ENCODE measurements at regions not wholly inside any gene's neighbourhood (a gene's known extent, or its start where the extent isn't known, plus 50 kb on each side); places are given as distances from the start of the nearest gene placed in this dataset.
"Not testable (repeated sequence)": the region's sequence is repeated elsewhere in the genome, so short reads cannot be mapped to it uniquely, and the experiment has no call there.

DNA sequence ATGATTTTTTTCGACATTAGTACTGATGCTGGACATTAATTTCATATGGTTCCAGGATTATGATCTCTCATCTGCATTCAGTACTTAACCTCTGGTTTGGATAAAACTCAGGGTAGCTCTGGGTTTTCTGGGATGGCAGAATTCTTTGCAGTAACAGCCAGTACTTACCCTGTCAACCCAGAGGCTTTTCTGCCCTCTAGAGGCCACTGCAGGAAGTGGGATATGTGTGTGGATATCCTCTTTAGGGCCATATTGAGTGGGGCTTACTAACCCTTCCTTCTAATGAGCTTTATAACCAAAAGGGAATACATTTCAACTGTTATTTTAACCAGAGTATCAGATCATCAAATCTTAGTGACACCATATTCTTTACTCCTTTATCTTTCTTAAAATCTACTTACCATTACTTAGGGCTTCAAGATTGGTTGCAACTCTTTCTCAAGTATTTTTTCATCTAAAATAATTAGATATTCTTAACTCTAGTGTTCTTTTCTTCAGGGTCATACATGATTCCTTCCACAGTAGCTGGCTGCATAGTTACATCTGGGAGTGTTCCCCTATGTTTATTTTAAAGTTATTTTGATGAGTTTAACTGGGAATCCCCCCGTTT, 488.0 kb upstream of the STXBP6 start:
- no peak for DNase-seq

DNA sequence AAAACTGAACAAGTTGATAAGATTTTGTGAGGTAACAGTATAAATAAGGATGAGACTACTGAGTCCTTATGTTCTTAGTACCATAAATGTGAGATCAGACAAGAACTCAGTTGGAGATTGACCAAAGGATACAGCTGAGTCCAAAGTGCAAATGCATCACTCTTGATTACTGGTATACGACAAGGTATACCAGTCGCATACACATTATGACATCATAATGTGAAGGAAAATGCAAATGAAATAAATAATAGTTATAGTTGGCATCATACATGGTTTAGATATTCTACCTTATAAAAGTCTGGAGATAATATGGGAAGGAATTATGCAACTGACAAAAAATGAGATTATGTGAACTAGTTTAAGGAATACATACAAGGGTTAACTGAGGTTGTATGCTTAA, 476.3 kb upstream of the STXBP6 start:
- no peak for DNase-seq

DNA sequence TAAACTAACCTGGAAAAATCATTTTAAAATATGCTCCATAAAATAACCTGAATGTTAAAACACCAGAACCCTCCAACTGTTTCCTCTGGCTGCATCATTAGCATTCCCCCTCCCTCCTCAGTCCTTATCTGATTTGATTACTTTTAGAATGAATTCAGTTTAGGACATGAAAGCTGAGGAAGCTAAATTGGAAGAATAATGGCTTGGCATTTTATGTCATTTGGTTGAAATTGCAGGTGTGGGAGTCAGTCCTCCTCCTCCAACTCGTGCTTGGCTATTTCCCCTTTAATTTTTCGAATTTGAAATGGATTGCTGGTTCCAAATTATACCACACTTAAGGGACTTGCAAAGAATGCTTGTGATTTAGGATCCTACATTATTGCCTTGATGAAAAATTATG, 473.0 kb upstream of the STXBP6 start:
- DNase-seq, result no peak

DNA sequence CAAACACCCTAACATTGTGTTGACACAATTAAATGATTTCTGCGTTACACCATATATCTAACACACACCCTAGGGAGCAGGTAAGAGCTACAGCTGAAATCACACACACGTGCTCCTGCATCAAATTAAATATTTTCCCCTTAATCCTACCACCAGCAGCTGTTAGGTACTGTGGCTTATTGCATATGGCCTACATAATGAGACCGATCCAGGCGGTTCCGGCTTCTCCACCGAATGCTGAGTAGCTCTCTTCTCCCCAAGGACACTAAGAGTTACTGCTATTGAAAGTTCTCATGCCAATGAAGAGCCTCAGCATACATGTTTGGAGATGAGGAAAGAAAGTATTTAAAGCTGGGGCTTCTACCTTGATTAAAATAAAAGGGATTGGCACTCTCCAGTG, 472.2 kb upstream of the STXBP6 start:
- DNase-seq, result no peak

DNA sequence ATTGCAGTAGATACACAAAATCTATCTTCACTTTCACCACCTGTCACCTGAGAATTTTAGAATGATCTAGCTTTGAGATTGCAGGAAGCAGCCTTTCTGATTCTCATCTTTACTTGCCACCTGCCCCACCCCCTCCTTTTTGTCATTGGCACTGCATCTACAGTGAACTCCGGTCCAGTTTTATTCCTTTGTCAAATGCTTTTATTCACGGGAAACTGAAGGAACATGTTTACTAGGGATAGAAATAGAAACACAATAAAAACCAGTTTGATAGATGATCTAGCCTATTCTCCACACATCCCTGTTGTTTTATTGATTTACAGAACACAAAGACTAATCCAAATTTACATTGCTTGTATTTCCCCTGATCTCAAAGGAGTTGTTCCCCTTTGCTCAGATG, 471.7 kb upstream of the STXBP6 start:
- DNase-seq, result no peak

DNA sequence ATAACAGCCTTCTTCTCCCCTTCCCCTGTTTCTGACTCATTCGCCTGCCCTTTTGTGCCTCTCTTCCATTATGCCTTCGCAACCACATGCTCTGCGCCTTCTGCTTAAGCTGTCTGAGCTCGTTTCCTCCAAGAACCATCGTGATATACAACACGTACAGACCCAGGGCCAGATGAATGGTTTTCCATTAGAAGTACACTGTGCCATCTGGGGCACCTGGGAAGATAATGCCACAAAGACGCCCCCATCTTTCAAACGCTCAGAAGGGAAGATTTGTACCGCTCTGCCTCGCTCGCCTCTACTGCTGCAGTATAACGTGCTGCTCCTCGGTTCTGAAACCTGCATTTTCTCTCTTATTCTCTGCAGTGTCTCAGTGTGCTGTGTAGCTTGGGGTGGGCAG, 470.9 kb upstream of the STXBP6 start:
- no peak for DNase-seq

DNA sequence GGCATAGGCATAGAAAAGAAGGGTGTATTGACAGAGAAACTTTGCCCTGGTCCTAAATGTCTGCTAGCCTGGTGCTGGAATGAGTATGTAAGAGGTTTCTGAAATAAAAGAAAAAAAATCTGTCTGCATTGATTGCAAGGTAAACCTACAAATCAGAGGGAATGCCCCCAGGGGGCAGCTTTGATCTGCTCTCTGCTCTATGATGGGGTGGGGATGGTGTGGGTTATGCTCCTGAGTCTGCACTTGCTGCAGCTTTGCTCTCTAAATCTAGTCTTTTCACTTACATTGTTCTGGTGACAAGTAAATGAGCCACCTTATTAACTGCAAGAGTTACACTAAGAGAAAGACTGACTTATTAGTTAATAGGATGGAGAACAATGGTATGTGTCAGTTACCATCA, 468.4 kb upstream of the STXBP6 start:
- no peak for DNase-seq

DNA sequence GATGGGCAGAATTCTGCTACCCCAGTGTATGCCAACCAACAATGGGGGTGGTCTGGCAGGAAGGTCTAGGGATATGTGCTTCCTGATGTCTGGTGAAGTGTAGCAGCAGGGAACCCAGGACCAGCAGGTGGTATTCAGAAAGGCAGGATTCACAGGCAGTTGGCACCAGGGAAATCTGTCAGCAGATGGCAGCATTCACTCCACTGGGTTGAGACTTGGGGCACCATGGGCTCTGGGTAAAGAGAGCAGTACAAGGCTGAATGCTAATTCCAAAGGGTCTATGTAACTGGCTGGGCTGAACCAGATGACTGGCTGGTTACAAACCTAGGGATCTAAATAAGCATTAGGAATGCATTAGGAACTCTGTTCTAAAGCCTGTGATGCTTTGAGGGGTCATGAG, 466.9 kb upstream of the STXBP6 start:
- no peak for DNase-seq

DNA sequence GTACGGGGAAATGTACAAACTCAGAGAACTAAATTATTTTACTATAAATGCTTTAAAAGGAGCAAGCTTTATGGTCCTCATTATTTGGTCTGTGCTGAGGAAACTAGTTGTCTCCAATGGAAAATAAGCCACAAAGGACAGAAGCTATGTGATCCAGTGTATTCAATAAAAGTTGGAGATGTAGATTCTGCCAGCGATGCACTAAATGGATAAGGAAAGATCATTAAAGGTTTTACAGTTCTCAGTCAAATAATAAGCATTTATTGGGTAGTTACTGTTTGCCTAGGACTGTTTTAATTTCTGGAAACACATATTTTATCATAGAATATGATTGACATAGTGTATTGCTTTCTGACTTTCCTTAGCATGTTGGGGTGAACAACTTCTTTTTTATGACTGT, 458.9 kb upstream of the STXBP6 start:
- no peak for DNase-seq

DNA sequence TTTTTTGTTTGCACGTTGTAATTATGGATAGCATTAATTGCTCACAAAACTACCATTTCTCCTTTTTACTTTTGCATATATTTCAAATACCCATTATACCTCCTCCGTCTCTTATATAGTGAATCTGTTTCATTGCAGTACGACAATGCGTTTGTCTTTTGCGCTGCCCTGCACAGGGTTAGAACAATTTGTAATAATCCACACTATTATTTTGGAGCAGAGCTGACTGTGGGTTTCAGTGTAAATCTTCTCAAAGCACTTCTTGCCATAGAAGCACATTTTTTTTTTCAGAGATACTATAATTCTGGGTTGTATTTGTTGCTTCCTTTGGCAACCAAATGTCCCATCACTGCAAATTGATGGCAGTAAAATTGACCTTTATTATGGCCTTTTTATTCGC, 451.8 kb upstream of the STXBP6 start:
- DNase-seq, result no peak

DNA sequence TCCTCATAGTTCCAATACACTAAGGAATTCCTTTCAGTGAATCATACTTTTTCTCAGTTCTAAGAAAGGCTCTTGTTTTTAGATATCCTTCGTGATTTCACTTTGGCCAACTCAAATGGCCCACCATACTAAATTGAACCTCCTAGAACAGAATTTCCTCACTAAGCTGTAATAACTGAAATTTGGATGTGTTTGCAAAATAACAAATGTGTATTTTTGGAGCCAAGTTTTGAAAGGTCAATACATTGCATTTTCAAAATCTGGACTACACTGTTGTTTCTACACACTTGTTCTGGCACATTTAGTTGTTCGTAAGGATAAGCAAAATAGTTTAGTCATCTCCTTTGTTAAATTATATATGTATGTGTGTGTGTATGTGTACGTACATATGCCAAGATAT, 439.0 kb upstream of the STXBP6 start:
- DNase-seq, result no peak

DNA sequence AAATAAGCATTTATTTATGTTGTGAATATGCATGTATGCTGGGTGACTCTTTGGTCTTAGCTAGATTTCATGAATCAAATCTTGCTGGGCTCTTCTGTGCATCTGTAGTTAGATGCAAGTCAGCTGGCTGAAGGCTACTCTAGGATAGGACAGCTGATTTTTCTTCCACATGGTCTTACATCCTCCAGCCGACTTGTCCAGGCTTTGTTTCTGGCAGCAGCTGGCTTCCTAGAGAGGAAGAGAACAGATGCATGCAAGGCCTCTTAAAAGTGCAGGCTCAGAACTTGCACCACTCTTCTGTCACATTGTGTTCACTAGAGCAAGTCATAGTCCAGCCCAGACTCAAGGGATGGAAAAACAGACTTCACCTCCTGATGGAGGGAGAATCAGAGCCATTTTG, 435.4 kb upstream of the STXBP6 start:
- no peak for DNase-seq

DNA sequence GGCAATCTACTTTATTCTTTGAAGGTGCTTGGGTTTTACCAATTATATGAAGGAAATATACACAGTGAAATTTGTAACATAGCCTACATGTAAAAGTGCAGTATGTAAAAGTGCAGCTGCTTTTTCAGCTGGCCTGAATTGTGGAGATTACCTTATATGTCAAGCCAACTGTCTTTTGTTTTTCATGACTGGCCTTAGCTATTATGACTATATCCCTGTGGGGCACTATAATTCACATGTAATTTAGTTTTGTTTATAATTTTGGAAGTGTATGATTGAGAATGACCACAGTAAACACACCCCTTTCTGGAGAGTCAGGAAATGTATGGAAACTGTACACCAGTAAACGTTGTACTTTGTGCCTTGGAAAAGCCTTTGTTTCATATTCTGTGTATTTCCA, 435.0 kb upstream of the STXBP6 start:
- no peak for DNase-seq

DNA sequence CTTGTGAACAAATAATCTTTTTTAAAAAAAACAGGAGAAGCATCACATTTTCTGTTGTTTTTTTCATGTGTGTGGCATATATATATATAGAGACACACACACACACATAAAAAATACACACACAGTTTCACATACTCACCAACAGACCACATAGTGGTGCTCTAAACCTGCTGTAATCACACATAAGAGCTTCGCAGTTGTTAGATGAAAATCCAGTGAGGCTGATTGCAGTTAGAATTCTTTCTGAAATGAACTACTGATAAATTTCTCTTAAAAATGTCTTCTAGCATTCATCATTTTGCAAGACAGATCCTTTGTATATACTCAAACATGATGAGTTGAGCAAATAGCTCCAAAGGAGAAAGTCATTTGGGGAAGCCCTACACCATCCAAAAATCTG, 434.3 kb upstream of the STXBP6 start:
- DNase-seq, result no peak

DNA sequence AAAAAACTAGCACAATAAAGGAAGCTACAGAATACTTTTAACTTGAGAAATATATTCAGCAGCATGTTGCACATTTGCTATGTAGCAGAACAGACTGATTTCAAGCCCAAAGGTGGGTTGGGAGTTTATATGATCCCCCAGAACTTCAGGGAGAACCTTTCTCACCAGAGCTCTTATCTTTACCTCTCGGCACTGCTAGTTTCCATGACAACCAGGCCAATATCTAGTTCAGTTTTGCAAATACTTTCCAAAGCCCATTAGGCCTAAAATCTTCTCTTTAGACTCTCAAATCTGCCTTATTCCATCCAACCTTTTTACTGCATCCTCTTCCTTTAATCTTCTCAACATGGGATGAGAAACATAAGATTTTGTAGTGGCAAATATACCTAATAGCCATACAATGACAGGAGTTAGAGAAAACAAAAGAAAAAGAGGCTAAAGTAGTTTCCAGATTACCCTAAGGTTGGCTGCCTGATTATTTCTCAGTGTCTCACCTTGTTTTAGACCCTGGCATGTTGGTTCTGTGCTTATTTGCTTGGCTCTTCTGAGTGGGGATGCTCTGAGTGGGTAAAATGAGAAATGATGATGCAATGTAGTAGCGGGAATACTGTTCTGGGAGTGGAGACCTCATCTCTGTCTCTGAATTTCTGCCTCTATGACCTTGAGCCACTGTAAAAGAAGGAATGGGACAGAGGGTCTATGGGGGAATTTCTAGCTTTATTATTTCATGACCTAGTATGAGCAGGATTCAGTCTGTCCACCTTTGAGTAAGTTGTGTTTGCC, 427.6 kb upstream of the STXBP6 start:
- no peak for DNase-seq

DNA sequence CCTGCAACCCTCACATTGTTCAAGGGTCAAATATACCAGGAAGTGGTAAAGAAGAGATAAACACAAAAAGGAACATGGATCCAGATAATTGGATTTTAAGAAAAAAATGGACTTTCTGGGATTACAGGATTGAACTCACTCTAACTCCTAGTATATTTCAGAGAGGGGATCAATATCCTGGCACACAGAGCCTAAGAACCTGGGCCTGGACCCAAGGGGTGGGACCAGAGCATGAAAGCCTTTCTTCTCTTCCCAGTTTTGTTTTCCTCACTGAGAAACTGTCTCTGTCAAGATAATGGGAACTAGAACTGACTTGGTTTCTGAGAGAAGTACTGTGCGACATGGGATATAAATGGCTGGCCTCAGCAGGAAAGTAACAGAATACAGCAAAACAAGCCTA, 422.8 kb upstream of the STXBP6 start:
- no peak for DNase-seq

DNA sequence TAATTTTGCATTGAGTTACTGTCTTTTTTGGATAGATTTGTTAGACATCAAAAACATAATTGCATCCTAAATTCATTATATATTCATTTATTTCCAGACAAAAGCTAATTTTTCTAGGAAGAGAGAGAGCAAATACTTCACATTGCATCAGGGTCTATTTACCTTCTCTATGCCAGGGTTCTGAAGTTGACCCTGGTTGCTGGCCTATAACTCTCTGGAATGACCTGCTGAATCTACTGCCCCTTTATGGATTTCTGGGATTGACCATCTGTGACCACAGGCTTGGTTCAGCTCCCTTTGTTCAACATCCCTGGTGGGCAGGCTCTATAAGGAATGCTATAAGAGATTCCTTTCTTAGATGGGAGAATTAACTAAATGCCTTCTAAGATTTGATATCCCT, 414.8 kb upstream of the STXBP6 start:
- DNase-seq, result no peak

DNA sequence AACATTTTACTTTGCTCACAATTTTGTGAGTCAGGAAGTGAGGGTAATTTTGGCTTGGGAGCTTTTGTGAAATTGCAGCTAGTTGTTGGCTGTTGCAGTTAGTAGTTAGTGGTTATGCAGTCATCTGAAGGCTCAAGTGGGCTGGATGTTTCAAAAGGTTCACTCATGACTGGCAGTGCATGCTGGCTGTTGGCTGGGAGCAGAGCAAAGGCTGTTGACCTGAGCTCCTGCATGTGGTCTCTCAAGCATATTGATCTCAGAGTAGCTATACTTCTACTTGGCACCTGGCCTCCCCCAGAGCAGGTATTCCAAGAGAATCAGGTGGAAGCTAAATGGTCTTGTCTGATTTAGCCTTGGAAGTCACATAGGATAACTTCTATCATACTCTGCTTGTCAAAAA, 414.1 kb upstream of the STXBP6 start:
- DNase-seq, result no peak

DNA sequence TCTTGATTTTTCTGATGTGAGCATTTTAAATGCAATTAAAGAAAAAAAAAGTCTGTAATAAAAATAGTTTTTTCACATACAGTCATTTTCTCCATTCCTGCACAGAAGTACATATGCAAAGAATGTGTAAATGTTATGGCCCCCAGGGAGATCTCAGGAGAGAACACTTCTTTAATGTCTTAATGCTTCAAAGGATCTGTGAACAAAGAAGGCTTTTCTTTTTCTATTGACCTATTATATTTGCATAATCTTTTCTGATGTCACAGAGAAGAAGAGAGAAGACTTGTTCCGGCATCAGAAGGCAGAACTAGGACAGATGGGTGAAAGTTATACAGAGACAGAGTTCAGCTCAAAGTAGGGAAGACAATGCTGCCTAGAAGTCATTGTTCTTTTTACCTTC, 413.5 kb upstream of the STXBP6 start:
- DNase-seq, result no peak

DNA sequence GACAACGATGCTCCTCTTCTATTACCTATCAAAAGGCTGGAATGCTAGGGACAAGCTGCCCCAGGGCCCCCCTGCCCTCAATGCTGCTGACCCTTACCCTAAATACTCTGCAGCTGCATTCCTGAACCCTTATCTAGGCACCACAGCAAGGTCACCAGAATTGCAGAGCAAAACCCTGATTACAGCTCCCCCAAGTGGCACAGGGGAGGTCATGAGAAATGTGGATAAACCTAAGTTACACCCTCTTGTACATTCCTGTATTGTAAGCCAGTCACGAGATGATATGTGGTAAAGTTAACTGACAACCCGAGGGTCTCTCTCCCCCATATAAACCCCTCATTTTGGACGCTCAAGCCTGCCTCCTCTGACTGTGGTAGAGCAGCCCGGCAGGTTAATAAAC, 411.8 kb upstream of the STXBP6 start:
- DNase-seq, result no peak

DNA sequence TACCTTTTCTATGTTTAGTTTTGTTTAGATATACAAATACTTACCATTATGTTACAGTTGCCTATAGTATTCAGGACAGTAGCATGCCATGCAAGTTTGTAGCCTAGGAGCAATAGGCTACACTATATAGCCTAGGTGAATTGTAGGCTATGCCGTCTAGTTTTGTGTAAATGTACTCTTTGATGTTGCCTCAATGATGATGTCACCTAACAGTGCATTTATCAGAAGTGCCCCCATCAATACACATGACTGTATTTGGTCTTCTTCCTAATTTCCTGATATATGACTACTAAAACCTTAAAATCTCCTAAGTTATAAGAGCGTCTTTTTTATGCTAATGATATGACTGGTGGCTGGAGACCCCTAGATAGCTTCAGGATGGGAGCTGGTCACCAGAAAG, 394.4 kb upstream of the STXBP6 start:
- DNase-seq, result no peak

DNA sequence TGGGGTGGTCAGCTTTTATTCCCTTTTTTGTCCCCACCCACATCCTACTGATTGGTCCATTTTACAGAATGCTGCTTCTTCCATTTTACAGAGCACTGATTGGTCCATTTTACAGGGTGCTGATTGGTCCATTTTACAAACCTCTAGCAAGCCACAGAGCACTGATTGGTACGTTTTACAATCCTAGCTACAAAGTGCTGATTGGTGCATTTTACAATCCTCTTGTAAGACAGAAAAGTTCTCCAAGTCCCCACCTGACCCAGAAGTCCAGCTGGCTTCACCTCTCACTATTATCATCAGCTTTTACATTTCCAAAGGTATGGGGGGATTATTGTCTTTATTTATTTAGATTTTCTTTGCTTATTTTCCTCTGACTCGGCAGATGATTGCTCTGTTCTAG, 390.4 kb upstream of the STXBP6 start:
- not testable (repeated sequence) for DNase-seq

DNA sequence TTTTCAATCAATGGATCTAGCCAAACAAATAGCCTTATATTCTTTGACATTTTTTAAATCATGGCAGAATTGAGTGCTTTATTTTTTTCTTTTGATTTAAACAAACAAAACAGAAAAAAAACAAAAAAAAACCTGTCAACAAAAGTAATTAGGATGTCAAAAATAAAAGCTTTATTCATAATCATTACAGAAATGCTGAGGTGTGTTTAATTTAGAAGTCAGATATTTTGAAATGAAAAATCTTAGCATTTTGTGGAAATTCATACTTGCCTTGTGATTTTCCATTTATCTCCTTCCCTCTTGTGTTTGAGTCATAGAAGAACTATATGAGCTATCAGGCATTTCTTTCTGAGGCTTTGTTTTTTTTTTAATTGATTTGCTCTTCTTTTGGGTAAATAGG, 387.0 kb upstream of the STXBP6 start:
- no peak for DNase-seq

DNA sequence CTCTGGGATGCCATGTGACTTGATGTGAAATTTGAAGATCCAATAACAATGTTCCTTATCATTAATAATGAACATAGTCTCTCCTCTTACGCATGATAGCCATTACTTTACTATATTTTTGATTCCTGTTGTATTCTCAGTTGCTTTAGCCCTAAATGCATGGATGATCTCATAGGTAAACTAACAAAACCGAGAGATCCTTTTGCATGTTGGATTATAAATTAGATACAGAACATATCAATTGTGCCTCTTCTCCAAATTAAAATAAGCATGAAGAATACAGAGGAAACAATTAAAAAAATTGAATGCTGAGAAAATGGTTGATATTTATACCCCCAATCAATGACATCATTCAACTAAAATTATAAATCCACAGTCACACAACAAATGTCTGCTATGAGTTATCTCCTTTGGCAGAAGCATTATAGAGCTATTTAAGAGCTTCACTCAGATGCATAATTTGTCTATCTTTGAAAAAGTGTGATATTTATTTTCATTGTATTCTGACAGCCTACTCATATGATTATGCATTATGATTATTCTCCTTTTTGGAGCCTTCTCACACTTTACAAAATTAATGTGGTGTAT, 386.4 kb upstream of the STXBP6 start:
- no peak for DNase-seq
